ENCODE measurements at regions not wholly inside any gene's neighbourhood (a gene's known extent, or its start where the extent isn't known, plus 50 kb on each side); places are given as distances from the start of the nearest gene placed in this dataset.
A peak's percentile ranks its signal among the peaks of the same experiment; 100 is the strongest.
"Not testable (repeated sequence)": the region's sequence is repeated elsewhere in the genome, so short reads cannot be mapped to it uniquely, and the experiment has no call there.

DNA sequence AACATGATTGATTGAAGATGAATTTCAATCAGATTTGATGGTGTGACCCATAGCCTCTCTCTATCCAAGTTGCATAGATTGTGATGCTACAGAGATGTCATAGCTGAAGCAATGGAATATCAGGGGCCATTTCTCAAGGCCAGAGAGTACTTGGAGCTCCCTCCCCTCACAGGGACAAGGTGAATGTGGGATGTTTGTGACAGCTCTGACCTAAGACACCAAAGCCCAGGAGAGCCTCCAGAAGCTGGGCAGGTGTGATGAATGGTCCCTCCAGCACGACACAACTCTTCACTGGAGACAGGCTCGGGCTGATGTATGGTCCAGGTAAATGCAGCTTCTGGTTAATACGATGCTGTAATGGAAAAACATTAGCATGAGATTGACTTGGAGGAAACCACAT, 101.0 kb upstream of the ZC3H12A start:
- TF ChIP-seq, protein P1, sequence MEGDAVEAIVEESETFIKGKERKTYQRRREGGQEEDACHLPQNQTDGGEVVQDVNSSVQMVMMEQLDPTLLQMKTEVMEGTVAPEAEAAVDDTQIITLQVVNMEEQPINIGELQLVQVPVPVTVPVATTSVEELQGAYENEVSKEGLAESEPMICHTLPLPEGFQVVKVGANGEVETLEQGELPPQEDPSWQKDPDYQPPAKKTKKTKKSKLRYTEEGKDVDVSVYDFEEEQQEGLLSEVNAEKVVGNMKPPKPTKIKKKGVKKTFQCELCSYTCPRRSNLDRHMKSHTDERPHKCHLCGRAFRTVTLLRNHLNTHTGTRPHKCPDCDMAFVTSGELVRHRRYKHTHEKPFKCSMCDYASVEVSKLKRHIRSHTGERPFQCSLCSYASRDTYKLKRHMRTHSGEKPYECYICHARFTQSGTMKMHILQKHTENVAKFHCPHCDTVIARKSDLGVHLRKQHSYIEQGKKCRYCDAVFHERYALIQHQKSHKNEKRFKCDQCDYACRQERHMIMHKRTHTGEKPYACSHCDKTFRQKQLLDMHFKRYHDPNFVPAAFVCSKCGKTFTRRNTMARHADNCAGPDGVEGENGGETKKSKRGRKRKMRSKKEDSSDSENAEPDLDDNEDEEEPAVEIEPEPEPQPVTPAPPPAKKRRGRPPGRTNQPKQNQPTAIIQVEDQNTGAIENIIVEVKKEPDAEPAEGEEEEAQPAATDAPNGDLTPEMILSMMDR (IDR thresholded peaks at IDR 0.05; ENCODE audit: low read depth, low read length): no peak
- no peak for DNase-seq
- no peaks in the 10 kb centered on the region for H3K27me3 ChIP-seq

DNA sequence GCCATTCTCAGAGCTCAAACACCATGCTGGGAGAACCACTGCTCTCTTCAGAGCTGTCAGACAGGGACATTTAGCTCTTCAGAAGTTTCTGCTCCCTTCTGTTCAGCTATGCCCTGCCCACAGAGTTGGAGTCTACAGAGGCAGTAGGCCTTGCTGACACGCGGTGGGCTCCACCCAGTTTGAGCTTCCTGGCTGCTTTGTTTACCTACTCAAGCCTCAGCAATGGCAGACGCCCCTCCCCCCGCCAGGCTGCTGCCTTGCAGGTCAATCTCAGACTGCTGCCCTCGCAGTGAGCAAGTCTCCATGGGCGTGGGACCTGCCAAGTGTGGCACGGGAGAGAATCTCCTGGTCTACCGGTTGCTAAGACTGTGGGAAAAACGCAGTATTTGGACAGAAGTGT, 93.8 kb upstream of the ZC3H12A start:
- H3K36me3 ChIP-seq; H3K27me3 ChIP-seq; H3K4me3 ChIP-seq (ENCODE audit: low read depth, low read length); H3K4me1 ChIP-seq; H3K9me3 ChIP-seq; DNase-seq: not testable (repeated sequence)

More for the DNA sequence above, 101.0 kb upstream of the ZC3H12A start:
- Histone ChIP-seq H3K4me3 (ENCODE audit: low read depth, low read length) (no peak overlapping the region), H3K36me3 (no peaks in the 10 kb centered on the region), H3K9me3 (no peaks in the 10 kb centered on the region), H3K4me1 (no peaks in the 10 kb centered on the region)

DNA sequence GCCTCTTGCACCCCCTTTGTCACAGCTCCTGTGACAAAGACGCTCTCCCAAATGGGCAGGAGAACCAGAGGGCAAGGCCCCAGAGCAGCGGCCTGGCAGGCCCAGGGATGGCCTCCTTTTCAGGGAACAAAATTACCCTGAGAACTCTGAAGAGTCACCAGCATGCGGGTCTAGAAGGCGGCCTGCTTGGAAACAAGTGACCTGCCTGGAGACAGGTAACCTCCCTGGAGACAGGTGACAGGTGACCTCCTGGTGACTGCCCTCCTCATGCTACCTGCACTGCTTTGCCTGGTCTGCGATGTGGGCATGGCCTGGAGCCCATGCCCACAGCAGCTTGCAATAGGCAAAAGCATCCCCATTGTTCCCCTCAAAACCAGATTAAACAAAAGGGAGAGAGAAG, 86.5 kb upstream of the ZC3H12A start:
- Histone ChIP-seq H3K36me3 (no peaks in the 10 kb centered on the region), H3K4me3 (ENCODE audit: low read depth, low read length) (no peak overlapping the region), H3K27me3 (no peaks in the 10 kb centered on the region), H3K9me3 (no peaks in the 10 kb centered on the region), H3K4me1 (peaks cover 5% of the 10 kb centered on the region; the same call in 1 of the 2 replicates)
- DNase-seq: no peak
- TF ChIP-seq, protein P1 (IDR thresholded peaks at IDR 0.05; ENCODE audit: low read depth, low read length): no peak

DNA sequence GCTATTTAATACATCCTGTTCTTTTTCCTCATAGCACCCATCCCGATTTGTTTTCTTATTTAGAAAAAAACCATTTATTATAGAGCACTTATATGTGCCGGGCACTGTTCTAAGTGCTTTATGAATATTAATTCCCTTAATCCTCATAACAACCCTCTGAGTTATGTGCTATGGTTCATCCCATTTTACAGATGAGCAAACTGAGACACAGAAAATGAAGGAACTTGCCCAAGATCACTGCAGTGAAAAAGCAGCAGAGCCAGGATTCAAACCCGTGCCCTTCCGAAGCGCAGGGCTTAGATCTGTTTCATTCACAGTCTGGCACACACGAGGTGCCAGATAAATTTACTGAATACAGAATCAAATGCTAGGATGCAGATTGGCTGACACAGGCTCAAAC, 85.1 kb upstream of the ZC3H12A start:
- no peak for DNase-seq
- H3K4me3 ChIP-seq (ENCODE audit: low read depth, low read length): no peak overlapping the region

DNA sequence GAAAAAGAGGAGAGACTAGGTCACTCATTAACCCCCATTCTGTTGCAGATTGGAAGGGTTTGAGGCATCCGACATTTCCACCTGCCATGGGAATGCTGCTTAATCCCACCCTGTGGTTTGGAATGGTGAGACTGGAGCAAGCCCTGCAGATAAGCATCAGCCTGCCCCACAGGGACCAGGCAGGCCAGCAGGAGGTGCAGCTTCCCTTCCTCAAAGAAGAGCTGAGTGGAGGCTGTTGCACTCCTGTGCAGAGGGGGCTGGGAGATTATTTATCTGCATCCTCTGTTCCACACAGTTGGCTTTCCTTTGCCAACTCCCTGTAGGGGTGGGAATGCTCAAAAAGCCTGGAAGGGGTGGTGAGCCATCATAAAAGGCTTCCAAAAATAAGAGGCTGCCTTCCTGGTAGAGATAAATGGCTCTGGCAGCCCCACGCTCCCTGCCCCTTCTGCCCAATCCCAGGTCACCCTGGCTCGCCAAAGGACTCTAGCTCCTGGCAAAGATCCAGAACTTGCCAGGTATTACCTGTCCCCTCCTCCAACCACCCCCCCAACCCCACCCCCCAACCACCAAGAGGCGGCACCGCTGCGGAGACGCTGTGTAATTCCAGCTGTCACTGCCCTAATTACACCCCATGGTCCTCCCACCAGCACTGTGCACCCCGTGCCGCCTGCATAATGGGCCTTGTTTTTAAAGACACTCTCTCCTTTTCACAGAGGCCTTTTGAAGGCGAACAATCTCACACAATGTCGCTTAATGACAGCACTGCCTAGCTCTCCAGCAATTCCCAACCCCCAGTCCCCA, 83.0 kb upstream of the ZC3H12A start:
- TF ChIP-seq, protein P1 (IDR thresholded peaks at IDR 0.05; ENCODE audit: low read depth, low read length): peak; percentile 50
- no peaks in the 10 kb centered on the region for H3K27me3 ChIP-seq
- no peaks in the 10 kb centered on the region for H3K9me3 ChIP-seq
- peak overlapping the region; percentile 19; the same call in 1 of the 2 replicates for H3K4me3 ChIP-seq (ENCODE audit: low read depth, low read length)
- DNase-seq: peak; percentile 57
- peaks cover 11% of the 10 kb centered on the region; the same call in 1 of the 2 replicates for H3K4me1 ChIP-seq
- no peaks in the 10 kb centered on the region for H3K36me3 ChIP-seq

More for the DNA sequence above, 85.1 kb upstream of the ZC3H12A start:
- H3K36me3 ChIP-seq: no peaks in the 10 kb centered on the region
- H3K9me3 ChIP-seq: no peaks in the 10 kb centered on the region
- peaks cover 11% of the 10 kb centered on the region; the same call in 1 of the 2 replicates for H3K4me1 ChIP-seq
- TF ChIP-seq, protein P1 (IDR thresholded peaks at IDR 0.05; ENCODE audit: low read depth, low read length): no peak
- H3K27me3 ChIP-seq: no peaks in the 10 kb centered on the region

DNA sequence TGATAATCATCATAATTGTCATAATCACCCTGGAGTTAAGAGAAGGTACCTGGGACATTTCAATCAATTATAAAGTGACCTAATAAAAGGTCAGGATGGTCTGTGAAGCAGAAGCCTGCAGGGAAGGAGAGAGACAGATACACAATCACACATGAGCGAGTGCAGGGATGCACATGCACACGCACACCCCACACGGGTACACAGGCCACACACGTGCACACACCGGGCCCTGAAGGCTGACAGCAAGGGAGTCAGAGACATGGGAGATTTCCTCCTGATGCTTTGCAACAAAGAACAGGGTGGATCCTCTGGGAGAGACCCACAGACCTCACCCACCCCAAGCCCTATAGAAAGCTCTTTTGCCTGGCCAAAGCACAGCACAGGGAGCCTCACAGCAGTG, 82.3 kb upstream of the ZC3H12A start:
- TF ChIP-seq, protein P1 (IDR thresholded peaks at IDR 0.05; ENCODE audit: low read depth, low read length): no peak
- Histone ChIP-seq H3K27me3 (no peaks in the 10 kb centered on the region), H3K9me3 (no peaks in the 10 kb centered on the region), H3K36me3 (no peaks in the 10 kb centered on the region), H3K4me1 (peaks cover 11% of the 10 kb centered on the region; the same call in 1 of the 2 replicates), H3K4me3 (ENCODE audit: low read depth, low read length) (no peak overlapping the region)
- peak; percentile 19 for DNase-seq
